Activated CD4-positive, alpha-beta T cell treated with anti-CD3 and anti-CD28 coated beads, Interleukin-2, amount 50 U/mL, for 16 hours (primary cell): ENCODE measurements at regions not wholly inside any gene's neighbourhood (a gene's known extent, or its start where the extent isn't known, plus 50 kb on each side); places are given as distances from the start of the nearest gene placed in this dataset.
A peak's percentile ranks its signal among the peaks of the same experiment; 100 is the strongest.
"Not testable (repeated sequence)": the region's sequence is repeated elsewhere in the genome, so short reads cannot be mapped to it uniquely, and the experiment has no call there.

Experiments
- DNase-seq: peaks from one replicate; pipeline ENCODE4 v3.0.0-alpha.2; 2020

DNA sequence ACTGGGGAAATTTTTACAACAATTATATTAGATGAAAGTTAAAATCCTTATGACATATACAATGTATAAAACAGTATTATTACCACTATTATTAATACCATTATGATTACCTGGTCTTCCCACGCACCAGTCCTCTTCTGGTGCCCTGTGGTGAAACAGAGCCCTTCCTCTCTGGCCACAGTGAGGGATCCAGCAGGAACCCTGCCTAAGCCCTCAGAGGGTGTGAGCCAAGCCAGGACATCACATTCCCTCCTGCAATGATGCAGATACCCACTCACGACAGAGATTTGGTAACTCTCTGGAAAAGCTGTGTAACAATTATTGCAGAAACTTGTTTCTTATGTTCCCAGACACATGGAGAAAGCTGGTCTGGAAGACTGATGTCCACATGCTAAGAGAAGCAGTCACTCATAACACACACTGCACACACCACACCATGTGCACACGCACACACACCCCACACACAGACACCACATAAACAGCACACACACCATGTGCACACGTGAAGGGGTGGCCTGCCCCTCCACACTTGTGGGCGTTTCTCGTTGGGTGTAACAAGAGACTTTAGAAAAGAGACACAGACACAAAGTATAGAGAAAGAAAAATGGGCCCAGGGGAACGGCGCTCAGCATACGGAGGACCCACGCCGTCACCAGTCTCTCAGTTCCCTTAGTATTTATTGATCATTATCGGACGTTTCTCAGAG is 1373.8 kb upstream of the DEFB115 start:
- not testable (repeated sequence) for DNase-seq

DNA sequence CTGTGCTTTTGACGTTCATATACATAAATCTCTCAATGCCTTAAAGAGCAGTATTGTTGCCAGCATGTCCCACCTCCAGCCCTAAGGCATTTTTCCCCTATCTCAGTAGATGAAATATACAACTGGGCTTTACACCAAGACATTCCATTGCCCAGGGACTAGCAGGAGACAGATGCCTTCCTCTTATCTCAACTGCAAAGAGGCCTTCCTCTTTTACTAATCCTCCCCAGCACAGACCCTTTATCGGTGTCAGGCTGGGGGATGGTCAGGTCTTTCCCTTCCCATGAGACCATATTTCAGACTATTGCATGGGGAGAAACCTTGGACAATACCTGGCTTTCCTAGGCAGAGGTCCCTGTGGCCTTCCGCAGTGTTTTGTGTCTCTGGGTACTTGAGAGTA is 1373.1 kb upstream of the DEFB115 start:
- DNase-seq = not testable (repeated sequence)

- peak; percentile 6 for DNase-seq
These were observed 1371.9 kb upstream of the DEFB115 start for GRCh38 chr20:29885282-29886185.

DNA sequence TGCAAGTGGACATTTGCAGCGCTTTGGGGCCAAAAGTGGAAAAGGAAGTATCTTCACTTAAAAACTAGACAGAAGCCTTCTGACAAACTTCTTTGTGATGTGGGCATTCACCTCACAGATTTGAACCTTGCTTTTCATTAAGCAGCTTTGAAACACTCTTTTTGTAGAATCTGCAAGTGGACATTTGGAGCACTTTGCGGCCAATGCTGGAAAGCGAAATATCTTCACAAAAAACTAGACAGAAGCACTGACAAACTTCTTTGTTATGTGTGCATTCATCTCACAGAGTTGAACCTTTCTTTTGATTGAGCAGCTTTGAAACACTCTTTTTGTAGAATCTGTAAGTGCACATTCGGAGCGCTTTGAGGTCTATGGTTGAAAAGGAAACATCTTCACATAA is 1365.9 kb upstream of the DEFB115 start:
- not testable (repeated sequence) for DNase-seq
